Activated CD4-positive, alpha-beta T cell treated with anti-CD3 and anti-CD28 coated beads for 36 hours (primary cell): ENCODE measurements at regions not wholly inside any gene's neighbourhood (a gene's known extent, or its start where the extent isn't known, plus 50 kb on each side); places are given as distances from the start of the nearest gene placed in this dataset.
"Not testable (repeated sequence)": the region's sequence is repeated elsewhere in the genome, so short reads cannot be mapped to it uniquely, and the experiment has no call there.

ENCODE experiments used
- ATAC-seq: fragments of 200-7000 bp; cut with Tn5 transposase; one replicate; pipeline ENCODE4 v1.10.0; 2021; ENCODE audit warnings: mild to moderate bottlenecking, moderate library complexity
- CTCF ChIA-PET: fragments of 350-600 bp; sonication (Branson Sonifier 250); formaldehyde crosslinking; loops from one replicate; lab custom pipeline; 2021; ENCODE audit warnings: antibody characterized with exemption; lab: Charles Lee
- POLR2A ChIA-PET: fragments of 350-600 bp; sonication (Branson Sonifier 250); formaldehyde crosslinking; loops from one replicate; lab custom pipeline; 2021; ENCODE audit warnings: antibody characterized with exemption, inconsistent platforms; lab: Charles Lee
- DNase-seq: peaks from one replicate; pipeline ENCODE4 v3.0.0-alpha.2; 2020
- H3K27ac Mint-ChIP-seq: one replicate; pipeline ENCODE4 v1.8.0; 2021; ENCODE audit warnings: mixed read lengths
- H3K27me3 Mint-ChIP-seq: one replicate; pipeline ENCODE4 v1.8.0; 2021; ENCODE audit warnings: mixed read lengths
- H3K36me3 Mint-ChIP-seq: one replicate; pipeline ENCODE4 v1.8.0; 2021; ENCODE audit warnings: low read depth, mixed read lengths
- H3K4me1 Mint-ChIP-seq: one replicate; pipeline ENCODE4 v1.8.0; 2021; ENCODE audit warnings: mixed read lengths
- H3K4me3 Mint-ChIP-seq: one replicate; pipeline ENCODE4 v1.8.0; 2021; ENCODE audit warnings: mild to moderate bottlenecking, moderate library complexity, mixed read lengths
- H3K9me3 Mint-ChIP-seq: one replicate; pipeline ENCODE4 v1.8.0; 2021; ENCODE audit warnings: low read depth, mixed read lengths
- intact Hi-C, 2 experiments: fragments of 100-400 bp; cut with DNase I in 1 of 2; cut with micrococcal nuclease in 1 of 2; formaldehyde crosslinking; loops; one replicate each; pipeline versions ENCODE4 v1.14.2 to v1.15.1; 2022 to 2024; cut with DNase I, micrococcal nuclease

- no peaks in the 10 kb centered on the region for H3K4me1 Mint-ChIP-seq
- no peak overlapping the region for H3K27ac Mint-ChIP-seq
- intact Hi-C loops, result no loop called here
These were observed 2448.7 kb upstream of the PCDH20 start for GRCh38 chr13:63864171-63864902.

GRCh38 chr13:63855457-63856118 is 2439.9 kb upstream of the PCDH20 start:
- no peak for ATAC-seq
- Mint-ChIP-seq H3K9me3 (no peaks in the 10 kb centered on the region), H3K27ac (no peak overlapping the region), H3K4me3 (no peak overlapping the region), H3K36me3 (no peaks in the 10 kb centered on the region), H3K4me1 (no peaks in the 10 kb centered on the region), H3K27me3 (no peaks in the 10 kb centered on the region)
- DNase-seq, result no peak
- intact Hi-C loops, result no loop called here
- ChIA-PET CTCF (no interaction called here), POLR2A (no interaction called here)

More at GRCh38 chr13:63864171-63864902, 2448.7 kb upstream of the PCDH20 start:
- Mint-ChIP-seq H3K9me3 (peaks cover 17% of the 10 kb centered on the region), H3K27me3 (no peaks in the 10 kb centered on the region), H3K4me3 (no peak overlapping the region), H3K36me3 (no peaks in the 10 kb centered on the region)
- ChIA-PET POLR2A (no interaction called here), CTCF (no interaction called here)
- ATAC-seq (no peak), DNase-seq (no peak)

GRCh38 chr13:63853816-63854215 is 2438.2 kb upstream of the PCDH20 start:
- Mint-ChIP-seq H3K4me3 (no peak overlapping the region), H3K4me1 (no peaks in the 10 kb centered on the region), H3K9me3 (no peaks in the 10 kb centered on the region), H3K36me3 (no peaks in the 10 kb centered on the region), H3K27me3 (no peaks in the 10 kb centered on the region), H3K27ac (no peak overlapping the region)
- ChIA-PET CTCF (no interaction called here), POLR2A (no interaction called here)
- ATAC-seq, result no peak
- intact Hi-C loops, result no loop called here
- no peak for DNase-seq

GRCh38 chr13:63851526-63851925 is 2435.9 kb upstream of the PCDH20 start:
- Mint-ChIP-seq H3K27me3 (no peaks in the 10 kb centered on the region), H3K36me3 (no peaks in the 10 kb centered on the region), H3K9me3 (peaks cover 2% of the 10 kb centered on the region), H3K27ac (no peak overlapping the region), H3K4me1 (no peaks in the 10 kb centered on the region), H3K4me3 (no peak overlapping the region)
- intact Hi-C loops, result no loop called here
- ATAC-seq (no peak), DNase-seq (no peak)
- CTCF ChIA-PET, result no interaction called here
- POLR2A ChIA-PET, result no interaction called here

- no peaks in the 10 kb centered on the region for H3K4me1 Mint-ChIP-seq
- ATAC-seq (no peak), DNase-seq (no peak)
- no peak overlapping the region for H3K4me3 Mint-ChIP-seq
- no peaks in the 10 kb centered on the region for H3K27me3 Mint-ChIP-seq
- H3K9me3 Mint-ChIP-seq, result peaks cover 2% of the 10 kb centered on the region
- H3K27ac Mint-ChIP-seq, result no peak overlapping the region
- intact Hi-C loops, result no loop called here
- ChIA-PET POLR2A (no interaction called here), CTCF (no interaction called here)
- H3K36me3 Mint-ChIP-seq, result no peaks in the 10 kb centered on the region
These were observed 2428.4 kb upstream of the PCDH20 start for GRCh38 chr13:63843766-63844699.

- intact Hi-C loops, result no loop called here
- DNase-seq (no peak), ATAC-seq (no peak)
- Mint-ChIP-seq H3K36me3 (no peaks in the 10 kb centered on the region), H3K4me3 (no peak overlapping the region), H3K27me3 (no peaks in the 10 kb centered on the region), H3K27ac (no peak overlapping the region), H3K9me3 (peaks cover 2% of the 10 kb centered on the region), H3K4me1 (no peaks in the 10 kb centered on the region)
- ChIA-PET CTCF (no interaction called here), POLR2A (no interaction called here)
These were observed 2426.5 kb upstream of the PCDH20 start for GRCh38 chr13:63842102-63842501.

GRCh38 chr13:63840551-63841421 is 2425.1 kb upstream of the PCDH20 start:
- H3K9me3 Mint-ChIP-seq, result no peaks in the 10 kb centered on the region
- no peak overlapping the region for H3K4me3 Mint-ChIP-seq
- intact Hi-C loops, result no loop called here
- H3K36me3 Mint-ChIP-seq, result no peaks in the 10 kb centered on the region
- no peaks in the 10 kb centered on the region for H3K27me3 Mint-ChIP-seq
- DNase-seq (no peak), ATAC-seq (no peak)
- ChIA-PET POLR2A (no interaction called here), CTCF (no interaction called here)
- no peak overlapping the region for H3K27ac Mint-ChIP-seq
- H3K4me1 Mint-ChIP-seq, result no peaks in the 10 kb centered on the region

- intact Hi-C loops, result no loop called here
- Mint-ChIP-seq H3K9me3 (no peaks in the 10 kb centered on the region), H3K27ac (no peak overlapping the region), H3K4me1 (no peaks in the 10 kb centered on the region), H3K4me3 (no peak overlapping the region), H3K27me3 (no peaks in the 10 kb centered on the region), H3K36me3 (no peaks in the 10 kb centered on the region)
- DNase-seq, result no peak
- ChIA-PET CTCF (no interaction called here), POLR2A (no interaction called here)
- no peak for ATAC-seq
These were observed 2422.9 kb upstream of the PCDH20 start for GRCh38 chr13:63838366-63839110.

GRCh38 chr13:63837701-63838100 is 2422.1 kb upstream of the PCDH20 start:
- POLR2A ChIA-PET, intact Hi-C loops, H3K36me3 Mint-ChIP-seq: not testable (repeated sequence)

GRCh38 chr13:63829609-63830008 is 2414.0 kb upstream of the PCDH20 start:
- CTCF ChIA-PET, intact Hi-C loops, H3K27me3 Mint-ChIP-seq, H3K9me3 Mint-ChIP-seq, H3K4me1 Mint-ChIP-seq, H3K4me3 Mint-ChIP-seq, ATAC-seq, H3K36me3 Mint-ChIP-seq, DNase-seq, H3K27ac Mint-ChIP-seq, POLR2A ChIA-PET: not testable (repeated sequence)

More at GRCh38 chr13:63837701-63838100, 2422.1 kb upstream of the PCDH20 start:
- H3K27me3 Mint-ChIP-seq, CTCF ChIA-PET, ATAC-seq, H3K27ac Mint-ChIP-seq, H3K4me1 Mint-ChIP-seq, H3K4me3 Mint-ChIP-seq, H3K9me3 Mint-ChIP-seq, DNase-seq: not testable (repeated sequence)
